ENCODE measurements at regions not wholly inside any gene's neighbourhood (a gene's known extent, or its start where the extent isn't known, plus 50 kb on each side); places are given as distances from the start of the nearest gene placed in this dataset.
A peak's percentile ranks its signal among the peaks of the same experiment; 100 is the strongest.

GRCh38 chr9:103889989-103890388, 204.1 kb upstream of the SMC2 start:
- H3K9me3 ChIP-seq (ENCODE audit: control insufficient read depth in 2 of 3, insufficient read depth in 1 of 3, low read length in 3 of 3), result no peaks in the 10 kb centered on the region
- DNase-seq (no peak), FAIRE-seq (no peak)
- H3K4me3 ChIP-seq (ENCODE audit: low read length in 3 of 3), result no peak overlapping the region
- H3K36me3 ChIP-seq (ENCODE audit: control insufficient read depth in 2 of 3, insufficient read depth in 3 of 3, low read length in 3 of 3), result no peaks in the 10 kb centered on the region
- intact Hi-C loops (cut with DNase I), result no loop called here
- no peak overlapping the region for H3K9ac ChIP-seq (ENCODE audit: low read length in 3 of 3)
- H3K27ac ChIP-seq (ENCODE audit: low read depth in 2 of 2, low read length in 2 of 2), result no peak overlapping the region
- no peaks in the 10 kb centered on the region for H3K4me1 ChIP-seq (ENCODE audit: control insufficient read depth in 2 of 3, insufficient read depth in 2 of 3, low read depth in 1 of 3, low read length in 3 of 3)
- H3K27me3 ChIP-seq (ENCODE audit: control insufficient read depth, insufficient read depth, low read length), result no peaks in the 10 kb centered on the region
- TF ChIP-seq CTCF (IDR thresholded peaks at IDR 0.05; ENCODE audit: borderline replicate concordance, extremely low read depth, insufficient read depth), result no peak

GRCh38 chr9:103894184-103894583, 199.9 kb upstream of the SMC2 start:
- no peaks in the 10 kb centered on the region for H3K36me3 ChIP-seq (ENCODE audit: control insufficient read depth in 2 of 3, insufficient read depth in 3 of 3, low read length in 3 of 3)
- no peak for DNase-seq
- H3K27me3 ChIP-seq (ENCODE audit: control insufficient read depth, insufficient read depth, low read length), result no peaks in the 10 kb centered on the region
- H3K9ac ChIP-seq (ENCODE audit: low read length in 3 of 3), result no peak overlapping the region
- no peak for TF ChIP-seq CTCF (IDR thresholded peaks at IDR 0.05; ENCODE audit: borderline replicate concordance, extremely low read depth, insufficient read depth)
- H3K4me3 ChIP-seq (ENCODE audit: low read length in 3 of 3), result no peak overlapping the region
- FAIRE-seq, result no peak
- intact Hi-C loops (cut with DNase I), result no loop called here
- H3K4me1 ChIP-seq (ENCODE audit: control insufficient read depth in 2 of 3, insufficient read depth in 2 of 3, low read depth in 1 of 3, low read length in 3 of 3), result no peaks in the 10 kb centered on the region
- no peak overlapping the region for H3K27ac ChIP-seq (ENCODE audit: low read depth in 2 of 2, low read length in 2 of 2)
- H3K9me3 ChIP-seq (ENCODE audit: control insufficient read depth in 2 of 3, insufficient read depth in 1 of 3, low read length in 3 of 3), result no peaks in the 10 kb centered on the region

GRCh38 chr9:103898550-103898949, 195.6 kb upstream of the SMC2 start:
- no peaks in the 10 kb centered on the region for H3K9me3 ChIP-seq (ENCODE audit: control insufficient read depth in 2 of 3, insufficient read depth in 1 of 3, low read length in 3 of 3)
- no peaks in the 10 kb centered on the region for H3K36me3 ChIP-seq (ENCODE audit: control insufficient read depth in 2 of 3, insufficient read depth in 3 of 3, low read length in 3 of 3)
- H3K9ac ChIP-seq (ENCODE audit: low read length in 3 of 3), result no peak overlapping the region
- no peak for FAIRE-seq
- DNase-seq, result no peak
- no peak for TF ChIP-seq CTCF (IDR thresholded peaks at IDR 0.05; ENCODE audit: borderline replicate concordance, extremely low read depth, insufficient read depth)
- intact Hi-C loops (cut with DNase I), result no loop called here
- no peaks in the 10 kb centered on the region for H3K27me3 ChIP-seq (ENCODE audit: control insufficient read depth, insufficient read depth, low read length)
- H3K4me3 ChIP-seq (ENCODE audit: low read length in 3 of 3), result no peak overlapping the region
- H3K4me1 ChIP-seq (ENCODE audit: control insufficient read depth in 2 of 3, insufficient read depth in 2 of 3, low read depth in 1 of 3, low read length in 3 of 3), result no peaks in the 10 kb centered on the region
- H3K27ac ChIP-seq (ENCODE audit: low read depth in 2 of 2, low read length in 2 of 2), result no peak overlapping the region

- Histone ChIP-seq H3K36me3 (ENCODE audit: control insufficient read depth in 2 of 3, insufficient read depth in 3 of 3, low read length in 3 of 3) (no peaks in the 10 kb centered on the region), H3K27ac (ENCODE audit: low read depth in 2 of 2, low read length in 2 of 2) (no peak overlapping the region), H3K27me3 (ENCODE audit: control insufficient read depth, insufficient read depth, low read length) (no peaks in the 10 kb centered on the region), H3K4me3 (ENCODE audit: low read length in 3 of 3) (no peak overlapping the region), H3K4me1 (ENCODE audit: control insufficient read depth in 2 of 3, insufficient read depth in 2 of 3, low read depth in 1 of 3, low read length in 3 of 3) (no peaks in the 10 kb centered on the region), H3K9ac (ENCODE audit: low read length in 3 of 3) (no peak overlapping the region), H3K9me3 (ENCODE audit: control insufficient read depth in 2 of 3, insufficient read depth in 1 of 3, low read length in 3 of 3) (no peaks in the 10 kb centered on the region)
- FAIRE-seq (no peak), DNase-seq (peak in 2 of 5 donors; percentile 20 to 61)
- intact Hi-C loops (cut with DNase I), result no loop called here
- TF ChIP-seq CTCF (IDR thresholded peaks at IDR 0.05; ENCODE audit: borderline replicate concordance, extremely low read depth, insufficient read depth), result no peak
These were observed 194.2 kb upstream of the SMC2 start for GRCh38 chr9:103899866-103900265.

Measured in kidney (tissue), 13 donors.